GM18505 (cell line): ENCODE measurements at regions not wholly inside any gene's neighbourhood (a gene's known extent, or its start where the extent isn't known, plus 50 kb on each side); places are given as distances from the start of the nearest gene placed in this dataset.

ENCODE experiments used
- ATAC-seq: cut with Tn5 transposase; IDR thresholded peaks from one replicate; pipeline ENCODE4 v1.9.1; 2021; ENCODE audit not compliant: unreplicated experiment
- POLR2A ChIP-seq: IDR thresholded peaks from 4 replicates; pipeline ENCODE4 v1.6.1; 2011; ENCODE audit warnings: borderline replicate concordance; ENCODE audit not compliant: insufficient read depth, insufficient read length; ENCODE audit errors: extremely low read depth

- no peak for ATAC-seq
- no peak for TF ChIP-seq POLR2A
Measured at GRCh38 chr13:74465271-74465670, 331.1 kb upstream of the KLF12 start.

GRCh38 chr13:74464670-74465069, 330.5 kb upstream of the KLF12 start:
- TF ChIP-seq POLR2A: no peak
- no peak for ATAC-seq

GRCh38 chr13:74461011-74461410, 326.8 kb upstream of the KLF12 start:
- no peak for ATAC-seq
- TF ChIP-seq POLR2A: no peak

- TF ChIP-seq POLR2A: no peak
- ATAC-seq: no peak
Measured at GRCh38 chr13:74452881-74453280, 318.7 kb upstream of the KLF12 start.

- ATAC-seq: no peak
- no peak for TF ChIP-seq POLR2A
Measured at GRCh38 chr13:74452176-74452575, 318.0 kb upstream of the KLF12 start.

- no peak for ATAC-seq
- TF ChIP-seq POLR2A: no peak
Measured at GRCh38 chr13:74450964-74451363, 316.8 kb upstream of the KLF12 start.

- ATAC-seq: no peak
- TF ChIP-seq POLR2A: no peak
Measured at GRCh38 chr13:74450525-74450845, 316.3 kb upstream of the KLF12 start.

- TF ChIP-seq POLR2A: no peak
- no peak for ATAC-seq
Measured at GRCh38 chr13:74449811-74450524, 315.8 kb upstream of the KLF12 start.

GRCh38 chr13:74444864-74445479, 310.8 kb upstream of the KLF12 start:
- no peak for ATAC-seq
- TF ChIP-seq POLR2A: no peak

- no peak for TF ChIP-seq POLR2A
- no peak for ATAC-seq
Measured at GRCh38 chr13:74444161-74444571, 310.0 kb upstream of the KLF12 start.

GRCh38 chr13:74443631-74444030, 309.4 kb upstream of the KLF12 start:
- ATAC-seq: no peak
- no peak for TF ChIP-seq POLR2A

GRCh38 chr13:74442751-74443150, 308.5 kb upstream of the KLF12 start:
- TF ChIP-seq POLR2A: no peak
- ATAC-seq: no peak

GRCh38 chr13:74438901-74439300, 304.7 kb upstream of the KLF12 start:
- no peak for TF ChIP-seq POLR2A
- no peak for ATAC-seq

- no peak for TF ChIP-seq POLR2A
Measured at GRCh38 chr13:74434782-74435181, 300.6 kb upstream of the KLF12 start.

GRCh38 chr13:74424455-74424854, 290.3 kb upstream of the KLF12 start:
- no peak for TF ChIP-seq POLR2A
- no peak for ATAC-seq

More at GRCh38 chr13:74434782-74435181, 300.6 kb upstream of the KLF12 start:
- no peak for ATAC-seq

- ATAC-seq: no peak
- TF ChIP-seq POLR2A: no peak
Measured at GRCh38 chr13:74423434-74423833, 289.2 kb upstream of the KLF12 start.

- ATAC-seq: no peak
- TF ChIP-seq POLR2A: no peak
Measured at GRCh38 chr13:74414458-74414857, 280.3 kb upstream of the KLF12 start.
